Omental fat pad (tissue), 3 donors: ENCODE measurements at regions not wholly inside any gene's neighbourhood (a gene's known extent, or its start where the extent isn't known, plus 50 kb on each side); places are given as distances from the start of the nearest gene placed in this dataset.

Source experiments
- ATAC-seq: fragments of 150-250 bp; one replicate; pipeline ENCODE4 v1.9.1; 2016; ENCODE audit warnings: mild to moderate bottlenecking, moderate library complexity; ENCODE audit not compliant: low FRiP score
- DNase-seq: peaks from one replicate; pipeline ENCODE4 v3.0.0-alpha.2; 2019; ENCODE audit warnings: low spot score
- CTCF ChIP-seq, 3 donors: fragments of 450-650 bp; IDR thresholded peaks; one replicate each; pipeline ENCODE4 v1.5.1; 2016 to 2017; ENCODE audit warnings: antibody characterized with exemption in 3 of 3, mild to moderate bottlenecking in 3 of 3, moderate library complexity in 2 of 3

GRCh38 chr13:47454986-47455385, 546.1 kb downstream of the SUCLA2 start:
- ATAC-seq (no peak), DNase-seq (no peak)
- no peak for TF ChIP-seq CTCF (IDR thresholded peaks at IDR 0.05)

GRCh38 chr13:47437406-47437805, 540.6 kb upstream of the HTR2A start:
- no peak for TF ChIP-seq CTCF (IDR thresholded peaks at IDR 0.05)
- DNase-seq: no peak
- no peak for ATAC-seq

GRCh38 chr13:47433461-47434005, 536.7 kb upstream of the HTR2A start:
- no peak for TF ChIP-seq CTCF (IDR thresholded peaks at IDR 0.05)
- DNase-seq (no peak), ATAC-seq (no peak)

- no peak for ATAC-seq
- no peak for TF ChIP-seq CTCF (IDR thresholded peaks at IDR 0.05)
- no peak for DNase-seq
These were observed 529.4 kb upstream of the HTR2A start for GRCh38 chr13:47426126-47426849.

GRCh38 chr13:47421525-47421924, 524.7 kb upstream of the HTR2A start:
- no peak for ATAC-seq
- no peak for TF ChIP-seq CTCF (IDR thresholded peaks at IDR 0.05)
- DNase-seq: no peak

- no peak for DNase-seq
- TF ChIP-seq CTCF (IDR thresholded peaks at IDR 0.05): no peak
- no peak for ATAC-seq
These were observed 523.7 kb upstream of the HTR2A start for GRCh38 chr13:47420568-47420967.

- DNase-seq (no peak), ATAC-seq (no peak)
- no peak for TF ChIP-seq CTCF (IDR thresholded peaks at IDR 0.05)
These were observed 523.2 kb upstream of the HTR2A start for GRCh38 chr13:47420020-47420419.
